Upper lobe of right lung (tissue), 1 donor: ENCODE measurements at regions not wholly inside any gene's neighbourhood (a gene's known extent, or its start where the extent isn't known, plus 50 kb on each side); places are given as distances from the start of the nearest gene placed in this dataset.

Experiments used
- ATAC-seq: fragments of 200-7000 bp; cut with Tn5 transposase; one replicate; pipeline ENCODE4 v1.9.1; 2020; ENCODE audit warnings: mild to moderate bottlenecking, moderate library complexity
- DNase-seq: peaks from one replicate; pipeline ENCODE4 v3.0.0-alpha.2; 2020
- H3K27ac ChIP-seq: fragments of 200-600 bp; one replicate; pipeline ENCODE4 v1.8.0; 2022
- H3K27me3 ChIP-seq: fragments of 200-600 bp; one replicate; pipeline ENCODE4 v1.8.0; 2022; ENCODE audit warnings: mild to moderate bottlenecking
- H3K36me3 ChIP-seq: fragments of 200-600 bp; one replicate; pipeline ENCODE4 v1.8.0; 2022
- H3K4me1 ChIP-seq: fragments of 200-600 bp; one replicate; pipeline ENCODE4 v1.8.0; 2022
- H3K4me3 ChIP-seq: fragments of 200-600 bp; one replicate; pipeline ENCODE4 v1.8.0; 2022; ENCODE audit warnings: mild to moderate bottlenecking
- H3K9me3 ChIP-seq: fragments of 200-600 bp; one replicate; pipeline ENCODE4 v1.8.0; 2022
- CTCF ChIP-seq: fragments of 200-600 bp; IDR thresholded peaks from one replicate; pipeline ENCODE4 v1.8.0; 2022; ENCODE audit warnings: antibody characterized with exemption
- intact Hi-C: fragments of 100-400 bp; cut with DNase I; formaldehyde crosslinking; loops from one replicate; pipeline ENCODE4 v1.11.0; 2022
- donor health status: DM: no; HTN: yes; CAD: no; lungs with severe emphysema.

DNA sequence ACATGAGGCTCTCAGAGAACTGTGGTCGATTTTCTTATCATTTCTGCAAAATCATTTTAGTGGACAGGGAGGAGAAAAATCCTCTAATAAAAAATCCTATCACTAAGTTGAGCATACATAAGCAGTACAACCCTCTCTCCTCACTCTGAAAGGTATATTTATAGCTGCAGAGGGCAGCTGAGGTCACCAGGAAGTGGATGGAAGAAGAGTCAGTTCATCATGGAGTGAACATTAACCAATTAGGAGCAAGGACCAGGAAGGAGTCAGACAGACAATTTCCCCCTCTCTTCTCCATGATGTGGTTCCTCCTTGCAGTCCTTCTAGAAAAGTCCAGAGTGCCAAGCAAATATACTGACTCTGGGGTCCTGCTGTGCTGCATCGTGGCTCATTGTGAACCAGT, 253.7 kb downstream of the TOX3 start:
- H3K36me3 ChIP-seq: no peaks in the 10 kb centered on the region
- ATAC-seq (no peak), DNase-seq (no peak)
- no peaks in the 10 kb centered on the region for H3K9me3 ChIP-seq
- H3K4me3 ChIP-seq: no peak overlapping the region
- TF ChIP-seq CTCF: no peak
- intact Hi-C loops: no loop called here
- no peak overlapping the region for H3K27ac ChIP-seq
- H3K27me3 ChIP-seq: no peaks in the 10 kb centered on the region
- H3K4me1 ChIP-seq: no peaks in the 10 kb centered on the region

DNA sequence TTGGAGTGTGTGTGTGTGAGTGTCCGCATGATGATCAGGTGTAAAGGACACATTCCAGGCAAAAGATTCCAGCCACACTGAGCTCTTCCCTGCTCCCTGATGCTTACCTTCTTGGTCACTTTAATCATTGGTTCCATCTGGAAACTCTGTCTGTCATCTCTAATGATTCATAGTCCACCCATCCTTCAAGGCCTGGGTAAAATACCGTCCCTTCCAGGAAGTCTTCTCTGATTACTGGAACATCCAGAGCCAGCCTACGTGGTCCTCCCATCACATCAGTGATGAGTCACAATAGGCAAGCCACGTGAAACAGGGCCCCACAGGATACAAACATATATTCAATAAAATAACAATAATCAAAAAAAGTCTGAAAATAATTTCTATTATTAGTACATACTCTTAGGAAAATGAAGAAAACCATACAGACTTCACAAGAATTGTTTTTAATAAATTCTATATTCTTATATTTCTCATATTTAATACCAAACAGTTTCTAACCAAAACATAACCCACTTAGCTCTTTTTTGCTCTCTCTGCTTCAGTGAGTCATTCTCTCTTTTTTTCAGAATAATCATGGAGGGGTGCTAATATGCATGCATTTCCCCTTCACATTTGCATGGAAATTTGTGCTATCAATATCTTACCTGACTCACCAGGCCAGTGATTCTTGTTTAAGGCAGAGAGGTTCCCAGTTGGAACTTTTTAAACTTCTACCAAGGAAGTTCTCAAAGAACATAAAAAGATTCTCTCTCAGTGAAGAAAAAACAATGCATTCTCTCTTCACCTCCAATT, 263.2 kb downstream of the TOX3 start:
- Histone ChIP-seq H3K9me3 (no peaks in the 10 kb centered on the region), H3K4me3 (no peak overlapping the region), H3K27ac (no peak overlapping the region), H3K36me3 (no peaks in the 10 kb centered on the region), H3K27me3 (no peaks in the 10 kb centered on the region), H3K4me1 (no peaks in the 10 kb centered on the region)
- ATAC-seq (no peak), DNase-seq (no peak)
- intact Hi-C loops: no loop called here
- no peak for TF ChIP-seq CTCF

- ATAC-seq: no peak
- Histone ChIP-seq H3K4me3 (no peak overlapping the region), H3K27me3 (no peaks in the 10 kb centered on the region), H3K4me1 (no peaks in the 10 kb centered on the region), H3K36me3 (no peaks in the 10 kb centered on the region), H3K9me3 (no peaks in the 10 kb centered on the region), H3K27ac (no peak overlapping the region)
- intact Hi-C loops: no loop called here
- DNase-seq: no peak
- no peak for TF ChIP-seq CTCF
Measured at GRCh38 chr16:52283018-52283417, 263.9 kb downstream of the TOX3 start.

DNA sequence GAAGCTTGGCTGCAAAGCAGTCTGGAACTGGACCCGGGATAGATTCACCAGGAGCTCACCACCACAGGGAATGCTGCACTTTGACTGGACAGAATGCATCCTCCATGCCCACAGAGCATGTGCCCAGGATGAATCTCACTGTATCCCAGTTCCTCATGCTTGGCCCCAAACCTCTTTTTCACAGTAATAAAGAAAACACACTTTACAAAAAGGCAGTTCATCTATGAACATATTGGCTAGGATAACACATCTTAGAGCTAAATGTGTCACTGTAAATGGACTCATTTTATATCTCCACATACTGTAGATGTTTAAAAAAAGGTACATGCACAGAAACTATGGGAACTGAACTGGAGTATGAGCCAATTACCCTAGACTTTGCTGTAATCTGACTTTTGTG, 266.9 kb downstream of the TOX3 start:
- intact Hi-C loops: no loop called here
- no peak overlapping the region for H3K27ac ChIP-seq
- ATAC-seq (no peak), DNase-seq (no peak)
- H3K36me3 ChIP-seq: no peaks in the 10 kb centered on the region
- no peak overlapping the region for H3K4me3 ChIP-seq
- no peaks in the 10 kb centered on the region for H3K9me3 ChIP-seq
- H3K4me1 ChIP-seq: no peaks in the 10 kb centered on the region
- H3K27me3 ChIP-seq: no peaks in the 10 kb centered on the region
- TF ChIP-seq CTCF: no peak

- Histone ChIP-seq H3K9me3 (no peaks in the 10 kb centered on the region), H3K4me3 (no peak overlapping the region), H3K27ac (no peak overlapping the region), H3K27me3 (no peaks in the 10 kb centered on the region), H3K36me3 (no peaks in the 10 kb centered on the region), H3K4me1 (no peaks in the 10 kb centered on the region)
- DNase-seq: no peak
- no peak for ATAC-seq
- TF ChIP-seq CTCF: no peak
- intact Hi-C loops: no loop called here
Measured at GRCh38 chr16:52271088-52271750, 275.7 kb downstream of the TOX3 start.
